Liver (tissue), 3 donors: ENCODE measurements at regions not wholly inside any gene's neighbourhood (a gene's known extent, or its start where the extent isn't known, plus 50 kb on each side); places are given as distances from the start of the nearest gene placed in this dataset.

Source experiments
- FOXA1 ChIP-seq: IDR thresholded peaks from 2 replicates; pipeline ENCODE4 v1.6.1; 2016; ENCODE audit warnings: antibody characterized with exemption
- GABPA ChIP-seq, 2 donors: IDR thresholded peaks in 1 of 2; conservative IDR thresholded peaks in 1 of 2; 2 replicates each; pipeline ENCODE4 v1.6.1; 2016; ENCODE audit warnings: antibody characterized with exemption in 2 of 2, mild to moderate bottlenecking in 1 of 2, moderate library complexity in 1 of 2
- JUND ChIP-seq, 2 donors: IDR thresholded peaks; 2 replicates each; pipeline ENCODE4 v1.6.1; 2016; ENCODE audit warnings: antibody characterized with exemption in 2 of 2
- RAD21 ChIP-seq, 2 donors: IDR thresholded peaks; 2 replicates each; pipeline ENCODE4 v1.6.1; 2016; ENCODE audit warnings: antibody characterized with exemption in 2 of 2, mild to moderate bottlenecking in 2 of 2
- RXRA ChIP-seq, 2 donors: IDR thresholded peaks; 2 replicates each; pipeline ENCODE4 v1.6.1; 2017 to 2018; ENCODE audit warnings: antibody characterized with exemption in 2 of 2, mild to moderate bottlenecking in 1 of 2
- SP1 ChIP-seq: IDR thresholded peaks from 2 replicates; pipeline ENCODE4 v1.6.1; 2018; ENCODE audit warnings: antibody characterized with exemption, mild to moderate bottlenecking
- TAF1 ChIP-seq: conservative IDR thresholded peaks from 2 replicates; pipeline ENCODE4 v1.6.1; 2016; ENCODE audit warnings: antibody characterized with exemption, mild to moderate bottlenecking
- YY1 ChIP-seq: IDR thresholded peaks from 2 replicates; pipeline ENCODE4 v1.6.1; 2016; ENCODE audit warnings: antibody characterized with exemption, mild to moderate bottlenecking
- TF ChIP-seq, protein P1 (sequence below): fragments of 150-350 bp; IDR thresholded peaks from 2 replicates; pipeline ENCODE4 v1.5.1; 2017; ENCODE audit warnings: improper control_type of control experiment, low read depth, low read length; ENCODE audit not compliant: missing input control
- TF ChIP-seq, protein P2 (sequence below): IDR thresholded peaks from 2 replicates; pipeline ENCODE4 v1.6.1; 2016; ENCODE audit warnings: antibody characterized with exemption
- TF ChIP-seq, protein P3 (sequence below): IDR thresholded peaks from 2 replicates; pipeline ENCODE4 v1.6.1; 2016; ENCODE audit warnings: antibody characterized with exemption, mild to moderate bottlenecking
- TF ChIP-seq, protein P4 (sequence below): IDR thresholded peaks from 2 replicates; pipeline ENCODE4 v1.6.1; 2016; ENCODE audit warnings: antibody characterized with exemption
- donor health status: healthy.
- donor health status: healthy.

DNA sequence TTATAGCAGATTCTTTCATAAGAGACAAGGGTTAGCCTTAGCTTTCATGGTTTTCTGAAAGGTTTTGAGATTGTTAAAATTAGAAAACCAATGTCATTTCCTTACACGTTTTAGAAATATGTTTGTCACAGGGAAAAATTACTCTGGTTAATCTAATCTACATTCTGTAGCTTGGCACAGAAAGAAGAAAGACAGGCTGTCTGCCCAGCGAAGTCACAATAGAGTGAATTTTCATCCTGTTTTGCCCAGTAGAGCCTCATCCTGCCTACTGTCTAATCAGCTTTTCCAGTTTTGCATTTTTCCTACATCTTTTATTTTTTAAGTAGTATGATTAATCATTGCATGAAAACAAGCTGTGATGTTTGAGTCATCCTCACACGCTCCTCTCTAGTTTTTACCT is 688.8 kb downstream of the MTRR start:
- TF ChIP-seq, protein P1, sequence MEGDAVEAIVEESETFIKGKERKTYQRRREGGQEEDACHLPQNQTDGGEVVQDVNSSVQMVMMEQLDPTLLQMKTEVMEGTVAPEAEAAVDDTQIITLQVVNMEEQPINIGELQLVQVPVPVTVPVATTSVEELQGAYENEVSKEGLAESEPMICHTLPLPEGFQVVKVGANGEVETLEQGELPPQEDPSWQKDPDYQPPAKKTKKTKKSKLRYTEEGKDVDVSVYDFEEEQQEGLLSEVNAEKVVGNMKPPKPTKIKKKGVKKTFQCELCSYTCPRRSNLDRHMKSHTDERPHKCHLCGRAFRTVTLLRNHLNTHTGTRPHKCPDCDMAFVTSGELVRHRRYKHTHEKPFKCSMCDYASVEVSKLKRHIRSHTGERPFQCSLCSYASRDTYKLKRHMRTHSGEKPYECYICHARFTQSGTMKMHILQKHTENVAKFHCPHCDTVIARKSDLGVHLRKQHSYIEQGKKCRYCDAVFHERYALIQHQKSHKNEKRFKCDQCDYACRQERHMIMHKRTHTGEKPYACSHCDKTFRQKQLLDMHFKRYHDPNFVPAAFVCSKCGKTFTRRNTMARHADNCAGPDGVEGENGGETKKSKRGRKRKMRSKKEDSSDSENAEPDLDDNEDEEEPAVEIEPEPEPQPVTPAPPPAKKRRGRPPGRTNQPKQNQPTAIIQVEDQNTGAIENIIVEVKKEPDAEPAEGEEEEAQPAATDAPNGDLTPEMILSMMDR = no peak
- TF ChIP-seq, protein P2, sequence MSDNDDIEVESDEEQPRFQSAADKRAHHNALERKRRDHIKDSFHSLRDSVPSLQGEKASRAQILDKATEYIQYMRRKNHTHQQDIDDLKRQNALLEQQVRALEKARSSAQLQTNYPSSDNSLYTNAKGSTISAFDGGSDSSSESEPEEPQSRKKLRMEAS = no peak
- TF ChIP-seq FOXA1 (no peak), SP1 (no peak), GABPA (IDR thresholded peaks at IDR 0.05 in 1 of 2, conservative IDR thresholded peaks at IDR 0.05 in 1 of 2) (no peak), TAF1 (no peak), YY1 (no peak), RAD21 (IDR thresholded peaks at IDR 0.05) (no peak), JUND (IDR thresholded peaks at IDR 0.05) (no peak), RXRA (IDR thresholded peaks at IDR 0.05) (no peak)
- TF ChIP-seq, protein P3, sequence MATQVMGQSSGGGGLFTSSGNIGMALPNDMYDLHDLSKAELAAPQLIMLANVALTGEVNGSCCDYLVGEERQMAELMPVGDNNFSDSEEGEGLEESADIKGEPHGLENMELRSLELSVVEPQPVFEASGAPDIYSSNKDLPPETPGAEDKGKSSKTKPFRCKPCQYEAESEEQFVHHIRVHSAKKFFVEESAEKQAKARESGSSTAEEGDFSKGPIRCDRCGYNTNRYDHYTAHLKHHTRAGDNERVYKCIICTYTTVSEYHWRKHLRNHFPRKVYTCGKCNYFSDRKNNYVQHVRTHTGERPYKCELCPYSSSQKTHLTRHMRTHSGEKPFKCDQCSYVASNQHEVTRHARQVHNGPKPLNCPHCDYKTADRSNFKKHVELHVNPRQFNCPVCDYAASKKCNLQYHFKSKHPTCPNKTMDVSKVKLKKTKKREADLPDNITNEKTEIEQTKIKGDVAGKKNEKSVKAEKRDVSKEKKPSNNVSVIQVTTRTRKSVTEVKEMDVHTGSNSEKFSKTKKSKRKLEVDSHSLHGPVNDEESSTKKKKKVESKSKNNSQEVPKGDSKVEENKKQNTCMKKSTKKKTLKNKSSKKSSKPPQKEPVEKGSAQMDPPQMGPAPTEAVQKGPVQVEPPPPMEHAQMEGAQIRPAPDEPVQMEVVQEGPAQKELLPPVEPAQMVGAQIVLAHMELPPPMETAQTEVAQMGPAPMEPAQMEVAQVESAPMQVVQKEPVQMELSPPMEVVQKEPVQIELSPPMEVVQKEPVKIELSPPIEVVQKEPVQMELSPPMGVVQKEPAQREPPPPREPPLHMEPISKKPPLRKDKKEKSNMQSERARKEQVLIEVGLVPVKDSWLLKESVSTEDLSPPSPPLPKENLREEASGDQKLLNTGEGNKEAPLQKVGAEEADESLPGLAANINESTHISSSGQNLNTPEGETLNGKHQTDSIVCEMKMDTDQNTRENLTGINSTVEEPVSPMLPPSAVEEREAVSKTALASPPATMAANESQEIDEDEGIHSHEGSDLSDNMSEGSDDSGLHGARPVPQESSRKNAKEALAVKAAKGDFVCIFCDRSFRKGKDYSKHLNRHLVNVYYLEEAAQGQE = no peak
- TF ChIP-seq, protein P4, sequence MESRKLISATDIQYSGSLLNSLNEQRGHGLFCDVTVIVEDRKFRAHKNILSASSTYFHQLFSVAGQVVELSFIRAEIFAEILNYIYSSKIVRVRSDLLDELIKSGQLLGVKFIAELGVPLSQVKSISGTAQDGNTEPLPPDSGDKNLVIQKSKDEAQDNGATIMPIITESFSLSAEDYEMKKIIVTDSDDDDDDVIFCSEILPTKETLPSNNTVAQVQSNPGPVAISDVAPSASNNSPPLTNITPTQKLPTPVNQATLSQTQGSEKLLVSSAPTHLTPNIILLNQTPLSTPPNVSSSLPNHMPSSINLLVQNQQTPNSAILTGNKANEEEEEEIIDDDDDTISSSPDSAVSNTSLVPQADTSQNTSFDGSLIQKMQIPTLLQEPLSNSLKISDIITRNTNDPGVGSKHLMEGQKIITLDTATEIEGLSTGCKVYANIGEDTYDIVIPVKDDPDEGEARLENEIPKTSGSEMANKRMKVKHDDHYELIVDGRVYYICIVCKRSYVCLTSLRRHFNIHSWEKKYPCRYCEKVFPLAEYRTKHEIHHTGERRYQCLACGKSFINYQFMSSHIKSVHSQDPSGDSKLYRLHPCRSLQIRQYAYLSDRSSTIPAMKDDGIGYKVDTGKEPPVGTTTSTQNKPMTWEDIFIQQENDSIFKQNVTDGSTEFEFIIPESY = no peak
